Duodenal mucosa (tissue), 2 donors: ENCODE measurements at regions not wholly inside any gene's neighbourhood (a gene's known extent, or its start where the extent isn't known, plus 50 kb on each side); places are given as distances from the start of the nearest gene placed in this dataset.
"Not testable (repeated sequence)": the region's sequence is repeated elsewhere in the genome, so short reads cannot be mapped to it uniquely, and the experiment has no call there.

ENCODE experiments used
- H3K27ac ChIP-seq: one replicate; pipeline ENCODE4 v1.7.0; 2013; ENCODE audit warnings: low read depth, low read length
- H3K27me3 ChIP-seq, 2 donors: one replicate each; pipeline ENCODE4 v1.7.0; 2013; ENCODE audit warnings: low read length in 2 of 2, control low read depth in 1 of 2; ENCODE audit not compliant: insufficient read depth in 2 of 2, control insufficient read depth in 1 of 2
- H3K36me3 ChIP-seq, 2 donors: one replicate each; pipeline ENCODE4 v1.7.0; 2013; ENCODE audit warnings: low read length in 2 of 2, control low read depth in 1 of 2; ENCODE audit not compliant: insufficient read depth in 2 of 2, control insufficient read depth in 1 of 2
- H3K4me1 ChIP-seq, 2 donors: one replicate each; pipeline ENCODE4 v1.7.0; 2013; ENCODE audit warnings: low read length in 2 of 2, control low read depth in 1 of 2; ENCODE audit not compliant: insufficient read depth in 2 of 2, control insufficient read depth in 1 of 2
- H3K4me3 ChIP-seq, 2 donors: one replicate each; pipeline ENCODE4 v1.7.0; 2013; ENCODE audit warnings: low read length in 2 of 2, low read depth in 1 of 2
- H3K9ac ChIP-seq, 2 donors: one replicate each; pipeline ENCODE4 v1.7.0; 2013; ENCODE audit warnings: low read length in 2 of 2, low read depth in 1 of 2
- H3K9me3 ChIP-seq, 2 donors: one replicate each; pipeline ENCODE4 v1.7.0; 2013; ENCODE audit warnings: low read length in 2 of 2, control low read depth in 1 of 2; ENCODE audit not compliant: control insufficient read depth in 1 of 2

- H3K27me3 ChIP-seq = no peaks in the 10 kb centered on the region
- no peak overlapping the region for H3K9ac ChIP-seq
- H3K9me3 ChIP-seq = no peaks in the 10 kb centered on the region
- H3K27ac ChIP-seq = no peak overlapping the region
- H3K36me3 ChIP-seq = no peaks in the 10 kb centered on the region
- H3K4me1 ChIP-seq = no peaks in the 10 kb centered on the region
- no peak overlapping the region for H3K4me3 ChIP-seq
These were observed 1634.2 kb downstream of the PCDH9 start for GRCh38 chr13:65595916-65596315.

- no peaks in the 10 kb centered on the region for H3K4me1 ChIP-seq
- no peaks in the 10 kb centered on the region for H3K27me3 ChIP-seq
- no peaks in the 10 kb centered on the region for H3K36me3 ChIP-seq
- H3K9me3 ChIP-seq = no peaks in the 10 kb centered on the region
- H3K27ac ChIP-seq = no peak overlapping the region
- H3K4me3 ChIP-seq = no peak overlapping the region
- H3K9ac ChIP-seq = no peak overlapping the region
These were observed 1635.8 kb downstream of the PCDH9 start for GRCh38 chr13:65594298-65594781.

DNA sequence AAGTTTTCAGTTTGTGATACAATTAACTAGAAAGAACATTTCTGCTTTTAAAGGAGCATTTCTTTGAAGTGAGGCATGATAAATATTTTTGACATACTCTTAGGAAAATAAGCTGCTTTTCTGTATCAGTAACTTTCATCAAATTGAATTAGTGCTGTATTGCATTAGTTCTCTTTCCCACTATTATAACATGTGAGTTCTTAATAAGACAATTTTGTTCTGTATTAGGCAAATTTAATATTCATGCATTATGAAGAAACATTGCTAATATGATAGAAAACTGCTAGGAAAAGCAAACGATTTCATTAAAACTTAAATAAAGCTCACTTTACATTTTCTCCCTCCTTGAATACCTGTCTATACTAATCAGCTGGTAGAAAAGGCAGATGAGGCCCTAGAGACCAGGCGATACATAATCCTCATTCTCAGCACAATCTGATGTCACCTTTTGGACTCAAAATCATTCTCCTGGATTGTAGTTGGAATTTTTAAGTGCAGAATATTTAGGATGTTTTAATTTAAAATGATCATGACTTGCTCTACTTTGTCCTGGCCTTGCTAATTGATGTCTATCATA is 1636.8 kb downstream of the PCDH9 start:
- Histone ChIP-seq H3K9me3 (no peaks in the 10 kb centered on the region), H3K4me3 (no peak overlapping the region), H3K9ac (no peak overlapping the region), H3K36me3 (no peaks in the 10 kb centered on the region), H3K4me1 (no peaks in the 10 kb centered on the region), H3K27ac (no peak overlapping the region), H3K27me3 (no peaks in the 10 kb centered on the region)

GRCh38 chr13:65592731-65593130 is 1637.4 kb downstream of the PCDH9 start:
- Histone ChIP-seq H3K9me3 (no peaks in the 10 kb centered on the region), H3K9ac (no peak overlapping the region), H3K4me1 (no peaks in the 10 kb centered on the region), H3K27ac (no peak overlapping the region), H3K4me3 (no peak overlapping the region), H3K27me3 (no peaks in the 10 kb centered on the region), H3K36me3 (no peaks in the 10 kb centered on the region)

GRCh38 chr13:65585346-65585745 is 1644.8 kb downstream of the PCDH9 start:
- H3K9ac ChIP-seq = no peak overlapping the region
- H3K27me3 ChIP-seq = no peaks in the 10 kb centered on the region
- no peaks in the 10 kb centered on the region for H3K4me1 ChIP-seq
- H3K4me3 ChIP-seq = no peak overlapping the region
- peaks cover 4 to 10% of the 10 kb centered on the region in 2 donors for H3K9me3 ChIP-seq
- H3K27ac ChIP-seq = no peak overlapping the region
- H3K36me3 ChIP-seq = no peaks in the 10 kb centered on the region

DNA sequence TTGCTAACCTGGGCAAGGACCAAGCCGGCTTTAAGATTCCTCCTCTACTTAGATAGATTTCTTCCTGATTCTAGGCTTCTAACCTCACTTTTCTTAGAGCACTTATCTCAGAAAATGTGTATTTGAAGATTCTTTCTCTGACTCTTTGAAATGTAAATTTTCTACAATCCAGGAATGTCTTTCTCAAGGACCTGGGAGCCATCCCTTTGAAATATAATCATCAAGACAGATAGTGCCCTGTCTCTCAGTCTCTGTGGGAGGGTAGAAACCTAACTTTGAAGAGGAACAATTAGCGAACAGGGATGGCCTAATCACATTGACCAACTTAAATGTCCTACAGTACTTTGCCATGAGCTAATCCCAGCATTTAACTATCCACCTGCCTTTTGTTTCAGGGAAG is 1646.0 kb downstream of the PCDH9 start:
- no peaks in the 10 kb centered on the region for H3K36me3 ChIP-seq
- H3K27ac ChIP-seq = no peak overlapping the region
- H3K4me1 ChIP-seq = no peaks in the 10 kb centered on the region
- H3K9ac ChIP-seq = no peak overlapping the region
- H3K27me3 ChIP-seq = no peaks in the 10 kb centered on the region
- H3K9me3 ChIP-seq = peaks cover 4 to 10% of the 10 kb centered on the region in 2 donors
- H3K4me3 ChIP-seq = no peak overlapping the region

GRCh38 chr13:65582160-65582559 is 1648.0 kb downstream of the PCDH9 start:
- Histone ChIP-seq H3K27ac (no peak overlapping the region), H3K9me3 (peaks cover 4 to 10% of the 10 kb centered on the region in 2 donors)

DNA sequence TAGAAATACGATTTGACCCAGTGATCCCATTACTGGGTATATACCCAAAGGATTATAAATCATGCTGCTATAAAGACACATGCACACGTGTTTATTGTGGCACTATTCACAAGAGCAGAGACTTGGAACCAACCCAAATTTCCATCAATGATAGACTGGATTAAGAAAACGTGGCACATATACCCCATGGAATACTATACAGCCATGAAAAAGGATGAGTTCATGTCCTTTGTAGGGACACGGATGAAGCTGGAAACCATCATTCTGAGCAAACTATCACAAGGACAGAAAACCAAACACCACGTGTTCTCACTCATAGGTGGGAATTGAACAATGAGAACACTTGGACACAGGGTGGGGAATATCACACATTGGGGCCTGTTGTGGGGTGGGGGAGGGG is 1665.6 kb downstream of the PCDH9 start:
- H3K36me3 ChIP-seq, H3K9me3 ChIP-seq, H3K4me3 ChIP-seq, H3K27ac ChIP-seq, H3K9ac ChIP-seq, H3K4me1 ChIP-seq, H3K27me3 ChIP-seq: not testable (repeated sequence)

More at GRCh38 chr13:65582160-65582559, 1648.0 kb downstream of the PCDH9 start:
- Histone ChIP-seq H3K9ac (no peak overlapping the region), H3K4me3 (no peak overlapping the region), H3K4me1 (no peaks in the 10 kb centered on the region), H3K36me3 (no peaks in the 10 kb centered on the region), H3K27me3 (no peaks in the 10 kb centered on the region)

- Histone ChIP-seq H3K36me3 (no peaks in the 10 kb centered on the region), H3K9ac (no peak overlapping the region), H3K27me3 (no peaks in the 10 kb centered on the region), H3K4me1 (no peaks in the 10 kb centered on the region), H3K27ac (no peak overlapping the region), H3K4me3 (no peak overlapping the region), H3K9me3 (peaks cover 0 to 4% of the 10 kb centered on the region in 2 donors)
These were observed 1667.8 kb downstream of the PCDH9 start for GRCh38 chr13:65562305-65562704.

DNA sequence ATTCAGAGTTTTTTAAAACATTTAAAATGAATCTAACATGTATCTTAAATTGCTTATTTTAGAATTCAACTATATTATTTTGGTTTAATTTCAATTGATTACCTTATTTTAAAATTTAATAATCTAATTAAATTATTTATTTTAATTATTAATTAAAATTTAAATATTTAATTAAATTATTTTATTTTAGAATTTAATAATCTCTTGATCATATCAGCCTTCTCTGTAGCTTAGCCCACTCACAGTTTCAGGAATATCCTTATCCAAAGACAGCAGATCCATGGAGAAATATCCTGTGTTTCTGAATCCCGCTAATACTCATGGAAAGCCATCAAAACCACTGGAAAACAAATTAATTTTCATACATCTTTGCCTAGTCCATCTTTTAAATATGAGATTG is 1669.2 kb downstream of the PCDH9 start:
- H3K4me1 ChIP-seq = no peaks in the 10 kb centered on the region

GRCh38 chr13:65555962-65556361 is 1674.2 kb downstream of the PCDH9 start:
- Histone ChIP-seq H3K4me3 (no peak overlapping the region), H3K9me3 (peaks cover 16% of the 10 kb centered on the region in 2 donors), H3K27me3 (no peaks in the 10 kb centered on the region), H3K4me1 (no peaks in the 10 kb centered on the region), H3K9ac (no peak overlapping the region), H3K27ac (no peak overlapping the region), H3K36me3 (no peaks in the 10 kb centered on the region)

More for the DNA sequence above, 1669.2 kb downstream of the PCDH9 start:
- H3K27ac ChIP-seq = no peak overlapping the region
- no peak overlapping the region for H3K4me3 ChIP-seq
- H3K36me3 ChIP-seq = no peaks in the 10 kb centered on the region
- no peaks in the 10 kb centered on the region for H3K27me3 ChIP-seq
- peaks cover 0 to 6% of the 10 kb centered on the region in 2 donors for H3K9me3 ChIP-seq
- no peak overlapping the region for H3K9ac ChIP-seq
